ENCODE measurements at regions not wholly inside any gene's neighbourhood (a gene's known extent, or its start where the extent isn't known, plus 50 kb on each side); places are given as distances from the start of the nearest gene placed in this dataset.

DNA sequence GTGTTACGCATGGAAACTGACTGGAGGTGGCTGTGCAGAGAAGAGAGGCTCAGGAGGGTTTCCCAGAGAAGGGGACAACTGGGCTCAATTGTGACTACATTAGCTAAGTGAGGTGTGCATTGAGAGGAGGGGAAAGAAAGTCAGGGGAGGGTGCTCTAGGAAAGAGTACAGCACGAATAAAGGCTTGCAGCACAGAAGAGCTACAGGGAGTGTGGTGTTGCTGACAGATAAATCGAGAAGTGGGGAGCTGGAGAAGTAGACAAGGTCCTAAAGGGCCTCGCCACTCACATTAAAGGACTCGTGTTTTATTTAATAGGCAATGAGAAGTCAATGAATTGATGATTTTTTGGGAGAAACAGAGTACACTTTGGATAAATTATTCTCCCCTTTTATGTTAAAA lies 65.7 kb upstream of the CTAGE1 start:
- Histone ChIP-seq H3K27me3 (no peaks in the 10 kb centered on the region), H3K36me3 (no peaks in the 10 kb centered on the region), H2AFZ (replicated peaks) (no peak overlapping the region), H3K27ac (no peak overlapping the region), H3K9ac (no peak overlapping the region), H3K9me3 (ENCODE audit: low read depth) (no peaks in the 10 kb centered on the region), H3K4me2 (no peak overlapping the region), H3K79me2 (ENCODE audit: low read depth) (no peaks in the 10 kb centered on the region), H4K20me1 (ENCODE audit: low read depth) (no peaks in the 10 kb centered on the region), H3F3A (ENCODE audit: low read depth) (no peaks in the 10 kb centered on the region), H3K4me3 (no peak overlapping the region), H3K4me1 (no peaks in the 10 kb centered on the region)
- Mint-ChIP-seq H3K27me3 (ENCODE audit: insufficient read depth, low read depth) (no peaks in the 10 kb centered on the region), H3K9me3 (no peaks in the 10 kb centered on the region), H3K4me1 (no peaks in the 10 kb centered on the region), H3K36me3 (no peaks in the 10 kb centered on the region), H3K4me3 (no peak overlapping the region), H3K27ac (no peak overlapping the region)
- TF ChIP-seq, protein P1, sequence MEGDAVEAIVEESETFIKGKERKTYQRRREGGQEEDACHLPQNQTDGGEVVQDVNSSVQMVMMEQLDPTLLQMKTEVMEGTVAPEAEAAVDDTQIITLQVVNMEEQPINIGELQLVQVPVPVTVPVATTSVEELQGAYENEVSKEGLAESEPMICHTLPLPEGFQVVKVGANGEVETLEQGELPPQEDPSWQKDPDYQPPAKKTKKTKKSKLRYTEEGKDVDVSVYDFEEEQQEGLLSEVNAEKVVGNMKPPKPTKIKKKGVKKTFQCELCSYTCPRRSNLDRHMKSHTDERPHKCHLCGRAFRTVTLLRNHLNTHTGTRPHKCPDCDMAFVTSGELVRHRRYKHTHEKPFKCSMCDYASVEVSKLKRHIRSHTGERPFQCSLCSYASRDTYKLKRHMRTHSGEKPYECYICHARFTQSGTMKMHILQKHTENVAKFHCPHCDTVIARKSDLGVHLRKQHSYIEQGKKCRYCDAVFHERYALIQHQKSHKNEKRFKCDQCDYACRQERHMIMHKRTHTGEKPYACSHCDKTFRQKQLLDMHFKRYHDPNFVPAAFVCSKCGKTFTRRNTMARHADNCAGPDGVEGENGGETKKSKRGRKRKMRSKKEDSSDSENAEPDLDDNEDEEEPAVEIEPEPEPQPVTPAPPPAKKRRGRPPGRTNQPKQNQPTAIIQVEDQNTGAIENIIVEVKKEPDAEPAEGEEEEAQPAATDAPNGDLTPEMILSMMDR (IDR thresholded peaks at IDR 0.05), result no peak
- no peak for TF ChIP-seq EZH2 (IDR thresholded peaks at IDR 0.05)
- no peak for TF ChIP-seq EZH2phosphoT487 (IDR thresholded peaks at IDR 0.05)
- no peak for DNase-seq (ENCODE audit: low spot score)

DNA sequence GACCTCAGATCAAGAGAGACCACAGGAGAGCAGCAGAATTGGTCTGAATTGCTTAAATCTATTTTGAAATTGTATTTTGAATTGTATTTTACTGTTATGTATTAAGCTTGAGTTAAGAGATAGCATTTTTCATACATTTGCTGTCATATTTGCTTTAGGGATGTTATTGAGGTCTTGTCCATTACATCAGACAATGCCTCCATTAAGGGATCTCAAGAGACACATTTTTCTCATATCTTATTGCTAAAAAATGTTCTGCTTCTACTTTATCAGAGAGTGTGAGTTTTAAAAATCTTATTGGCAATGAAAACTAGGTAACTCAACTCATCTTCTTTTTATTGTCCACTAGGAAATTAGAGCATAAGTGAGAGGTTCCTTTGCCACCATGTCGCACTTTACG lies 66.8 kb upstream of the CTAGE1 start:
- no peak overlapping the region for H3K4me3 ChIP-seq
- H3K36me3 ChIP-seq, result no peaks in the 10 kb centered on the region
- H3K4me1 Mint-ChIP-seq, result no peaks in the 10 kb centered on the region
- H3K27ac ChIP-seq, result no peak overlapping the region
- no peaks in the 10 kb centered on the region for H4K20me1 ChIP-seq (ENCODE audit: low read depth)
- H2AFZ ChIP-seq (replicated peaks), result no peak overlapping the region
- H3F3A ChIP-seq (ENCODE audit: low read depth), result no peaks in the 10 kb centered on the region
- no peak overlapping the region for H3K9ac ChIP-seq
- H3K9me3 ChIP-seq (ENCODE audit: low read depth), result no peaks in the 10 kb centered on the region
- H3K4me1 ChIP-seq, result no peaks in the 10 kb centered on the region
- no peaks in the 10 kb centered on the region for H3K79me2 ChIP-seq (ENCODE audit: low read depth)
- H3K9me3 Mint-ChIP-seq, result no peaks in the 10 kb centered on the region
- H3K36me3 Mint-ChIP-seq, result no peaks in the 10 kb centered on the region
- H3K4me3 Mint-ChIP-seq, result no peak overlapping the region
- H3K4me2 ChIP-seq, result no peak overlapping the region
- H3K27me3 ChIP-seq, result no peaks in the 10 kb centered on the region
- no peak overlapping the region for H3K27ac Mint-ChIP-seq
- no peak for TF ChIP-seq EZH2phosphoT487 (IDR thresholded peaks at IDR 0.05)
- TF ChIP-seq EZH2 (IDR thresholded peaks at IDR 0.05), result no peak
- TF ChIP-seq, protein P1 (IDR thresholded peaks at IDR 0.05), result no peak
- no peak for DNase-seq (ENCODE audit: low spot score)
- H3K27me3 Mint-ChIP-seq (ENCODE audit: insufficient read depth, low read depth), result no peaks in the 10 kb centered on the region

DNA sequence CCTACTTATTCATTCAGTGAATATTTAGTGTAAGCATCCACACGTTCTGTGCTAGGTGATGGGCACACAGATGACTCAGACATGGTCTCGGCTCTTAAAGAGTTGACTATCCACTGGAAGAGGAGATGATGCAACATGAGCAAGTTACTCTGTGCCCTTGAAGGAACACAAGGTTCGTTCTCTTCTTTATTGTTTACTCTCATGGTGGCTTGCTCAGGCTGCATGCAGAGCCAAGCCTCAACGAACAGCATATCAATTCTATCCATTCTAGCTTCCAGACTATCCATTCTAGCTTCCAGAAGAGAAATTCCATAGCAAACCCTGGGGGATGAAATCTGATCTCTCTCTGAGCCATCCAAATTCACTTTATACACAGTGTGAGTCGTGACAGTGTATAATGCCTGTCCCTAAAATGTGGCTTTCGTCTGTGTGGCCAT lies 68.1 kb upstream of the CTAGE1 start:
- Mint-ChIP-seq H3K27me3 (ENCODE audit: insufficient read depth, low read depth) (no peaks in the 10 kb centered on the region), H3K27ac (no peak overlapping the region), H3K36me3 (no peaks in the 10 kb centered on the region), H3K4me3 (no peak overlapping the region), H3K4me1 (no peaks in the 10 kb centered on the region), H3K9me3 (no peaks in the 10 kb centered on the region)
- no peak overlapping the region for H2AFZ ChIP-seq (replicated peaks)
- TF ChIP-seq, protein P1 (IDR thresholded peaks at IDR 0.05), result no peak
- no peaks in the 10 kb centered on the region for H3K4me1 ChIP-seq
- no peaks in the 10 kb centered on the region for H3K79me2 ChIP-seq (ENCODE audit: low read depth)
- no peaks in the 10 kb centered on the region for H3K27me3 ChIP-seq
- H3F3A ChIP-seq (ENCODE audit: low read depth), result no peaks in the 10 kb centered on the region
- H3K4me3 ChIP-seq, result no peak overlapping the region
- no peaks in the 10 kb centered on the region for H3K9me3 ChIP-seq (ENCODE audit: low read depth)
- H3K9ac ChIP-seq, result no peak overlapping the region
- DNase-seq (ENCODE audit: low spot score), result no peak
- no peaks in the 10 kb centered on the region for H4K20me1 ChIP-seq (ENCODE audit: low read depth)
- H3K27ac ChIP-seq, result no peak overlapping the region
- H3K36me3 ChIP-seq, result no peaks in the 10 kb centered on the region
- no peak overlapping the region for H3K4me2 ChIP-seq

GRCh38 chr18:22486667-22487066 lies 69.0 kb upstream of the CTAGE1 start:
- H3K36me3 ChIP-seq, result no peaks in the 10 kb centered on the region
- Mint-ChIP-seq H3K27ac (no peak overlapping the region), H3K4me3 (no peak overlapping the region), H3K36me3 (no peaks in the 10 kb centered on the region), H3K9me3 (no peaks in the 10 kb centered on the region), H3K27me3 (ENCODE audit: insufficient read depth, low read depth) (no peaks in the 10 kb centered on the region), H3K4me1 (no peaks in the 10 kb centered on the region)
- no peaks in the 10 kb centered on the region for H3F3A ChIP-seq (ENCODE audit: low read depth)
- H3K27me3 ChIP-seq, result no peaks in the 10 kb centered on the region
- no peak overlapping the region for H3K9ac ChIP-seq
- no peak for TF ChIP-seq EZH2 (IDR thresholded peaks at IDR 0.05)
- no peak overlapping the region for H3K4me3 ChIP-seq
- H3K4me2 ChIP-seq, result no peak overlapping the region
- no peak overlapping the region for H3K27ac ChIP-seq
- no peaks in the 10 kb centered on the region for H3K79me2 ChIP-seq (ENCODE audit: low read depth)
- no peak for DNase-seq (ENCODE audit: low spot score)
- H2AFZ ChIP-seq (replicated peaks), result no peak overlapping the region
- H3K9me3 ChIP-seq (ENCODE audit: low read depth), result no peaks in the 10 kb centered on the region
- no peaks in the 10 kb centered on the region for H4K20me1 ChIP-seq (ENCODE audit: low read depth)
- no peaks in the 10 kb centered on the region for H3K4me1 ChIP-seq
